GM12892 (cell line): ENCODE measurements at regions not wholly inside any gene's neighbourhood (a gene's known extent, or its start where the extent isn't known, plus 50 kb on each side); places are given as distances from the start of the nearest gene placed in this dataset.

Experiments
- POLR2A ChIP-seq: IDR thresholded peaks from 2 replicates; pipeline ENCODE4 v1.6.1; 2011; ENCODE audit warnings: low read depth, low read length, control low read depth
- POLR2AphosphoS5 ChIP-seq: IDR thresholded peaks from 2 replicates; pipeline ENCODE4 v1.6.1; 2011; ENCODE audit warnings: low read depth, low read length, control low read depth
- TAF1 ChIP-seq: IDR thresholded peaks from 2 replicates; pipeline ENCODE4 v1.6.1; 2011; ENCODE audit warnings: low read depth, mild to moderate bottlenecking, control low read depth, low read length, borderline replicate concordance

DNA sequence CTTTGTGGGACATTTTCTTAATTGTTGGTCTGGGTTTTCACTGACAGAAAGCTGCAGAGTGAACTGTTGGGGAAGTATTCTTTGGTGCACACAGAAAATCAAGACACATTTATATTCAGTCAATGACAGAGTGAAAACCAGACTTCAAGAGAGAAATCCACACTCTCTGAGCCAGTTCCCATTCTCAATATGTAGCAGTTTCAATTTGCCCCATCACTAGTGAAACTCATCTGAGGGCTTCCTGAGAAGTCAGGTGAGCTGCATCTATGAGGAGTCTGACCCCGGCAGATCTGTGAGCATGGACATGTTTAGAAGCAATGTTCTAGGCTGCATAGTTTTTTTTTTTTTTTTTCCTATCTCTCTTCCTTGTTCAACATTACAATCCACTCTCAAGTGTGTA is 163.7 kb upstream of the AHR start:
- TF ChIP-seq POLR2AphosphoS5 = no peak
- TF ChIP-seq TAF1 = no peak
- no peak for TF ChIP-seq POLR2A
